ENCODE measurements at regions not wholly inside any gene's neighbourhood (a gene's known extent, or its start where the extent isn't known, plus 50 kb on each side); places are given as distances from the start of the nearest gene placed in this dataset.

DNA sequence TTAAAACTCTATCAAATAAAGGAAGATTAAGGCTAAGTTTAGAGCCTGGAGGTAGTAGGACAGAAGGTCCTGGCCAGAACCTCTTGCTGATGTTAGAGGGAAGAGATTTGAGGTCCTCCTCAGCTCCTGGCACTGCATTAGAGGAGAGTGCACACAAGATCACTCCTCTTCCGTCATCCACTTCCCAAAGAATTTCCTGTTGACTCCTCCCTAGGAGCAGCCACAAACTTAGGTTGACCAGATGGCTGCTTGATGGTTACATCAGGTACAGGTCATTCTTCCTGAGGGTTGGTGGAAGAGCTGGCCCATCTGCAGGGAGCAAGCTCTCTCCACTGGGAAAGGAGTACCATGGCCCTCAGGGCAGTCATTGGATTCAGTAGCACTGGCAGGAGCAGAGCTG, 93.9 kb upstream of the IL33 start:
- TF ChIP-seq, protein P1, sequence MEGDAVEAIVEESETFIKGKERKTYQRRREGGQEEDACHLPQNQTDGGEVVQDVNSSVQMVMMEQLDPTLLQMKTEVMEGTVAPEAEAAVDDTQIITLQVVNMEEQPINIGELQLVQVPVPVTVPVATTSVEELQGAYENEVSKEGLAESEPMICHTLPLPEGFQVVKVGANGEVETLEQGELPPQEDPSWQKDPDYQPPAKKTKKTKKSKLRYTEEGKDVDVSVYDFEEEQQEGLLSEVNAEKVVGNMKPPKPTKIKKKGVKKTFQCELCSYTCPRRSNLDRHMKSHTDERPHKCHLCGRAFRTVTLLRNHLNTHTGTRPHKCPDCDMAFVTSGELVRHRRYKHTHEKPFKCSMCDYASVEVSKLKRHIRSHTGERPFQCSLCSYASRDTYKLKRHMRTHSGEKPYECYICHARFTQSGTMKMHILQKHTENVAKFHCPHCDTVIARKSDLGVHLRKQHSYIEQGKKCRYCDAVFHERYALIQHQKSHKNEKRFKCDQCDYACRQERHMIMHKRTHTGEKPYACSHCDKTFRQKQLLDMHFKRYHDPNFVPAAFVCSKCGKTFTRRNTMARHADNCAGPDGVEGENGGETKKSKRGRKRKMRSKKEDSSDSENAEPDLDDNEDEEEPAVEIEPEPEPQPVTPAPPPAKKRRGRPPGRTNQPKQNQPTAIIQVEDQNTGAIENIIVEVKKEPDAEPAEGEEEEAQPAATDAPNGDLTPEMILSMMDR (IDR thresholded peaks at IDR 0.05), result no peak
- no peak for TF ChIP-seq POLR2A (IDR thresholded peaks at IDR 0.05)

Data from Peyer's patch (tissue), 4 donors.